PFSK-1 (cell line): ENCODE measurements at regions not wholly inside any gene's neighbourhood (a gene's known extent, or its start where the extent isn't known, plus 50 kb on each side); places are given as distances from the start of the nearest gene placed in this dataset.

ENCODE experiments used
- FOXP2 ChIP-seq: optimal IDR thresholded peaks from 2 replicates; pipeline ENCODE3; 2011; ENCODE audit warnings: borderline replicate concordance, control low read depth, inconsistent platforms; ENCODE audit not compliant: insufficient read depth; ENCODE audit errors: extremely low read length, extremely low read depth
- POLR2AphosphoS5 ChIP-seq: IDR thresholded peaks from 2 replicates; pipeline ENCODE4 v1.6.1; 2012; ENCODE audit warnings: low read depth, mild to moderate bottlenecking, control low read depth, low read length, moderate library complexity
- SIN3A ChIP-seq: IDR thresholded peaks from 2 replicates; pipeline ENCODE4 v1.6.1; 2012; ENCODE audit warnings: mild to moderate bottlenecking, low read length, moderate library complexity, borderline replicate concordance; ENCODE audit not compliant: insufficient read depth
- TAF1 ChIP-seq: IDR thresholded peaks from 2 replicates; pipeline ENCODE4 v1.6.1; 2012; ENCODE audit warnings: low read length, control low read depth, borderline replicate concordance; ENCODE audit not compliant: insufficient read depth
- TF ChIP-seq, protein P1 (sequence below), 2 experiments: IDR thresholded peaks; 2 replicates each; pipeline versions ENCODE4 v1.6.1 to v1.8.0; 2011 to 2012; ENCODE audit warnings: low read depth in 2 of 2, low read length in 2 of 2, control low read depth in 1 of 2, inconsistent platforms in 1 of 2, mild to moderate bottlenecking in 1 of 2, moderate library complexity in 1 of 2; ENCODE audit not compliant: insufficient read depth in 1 of 2

DNA sequence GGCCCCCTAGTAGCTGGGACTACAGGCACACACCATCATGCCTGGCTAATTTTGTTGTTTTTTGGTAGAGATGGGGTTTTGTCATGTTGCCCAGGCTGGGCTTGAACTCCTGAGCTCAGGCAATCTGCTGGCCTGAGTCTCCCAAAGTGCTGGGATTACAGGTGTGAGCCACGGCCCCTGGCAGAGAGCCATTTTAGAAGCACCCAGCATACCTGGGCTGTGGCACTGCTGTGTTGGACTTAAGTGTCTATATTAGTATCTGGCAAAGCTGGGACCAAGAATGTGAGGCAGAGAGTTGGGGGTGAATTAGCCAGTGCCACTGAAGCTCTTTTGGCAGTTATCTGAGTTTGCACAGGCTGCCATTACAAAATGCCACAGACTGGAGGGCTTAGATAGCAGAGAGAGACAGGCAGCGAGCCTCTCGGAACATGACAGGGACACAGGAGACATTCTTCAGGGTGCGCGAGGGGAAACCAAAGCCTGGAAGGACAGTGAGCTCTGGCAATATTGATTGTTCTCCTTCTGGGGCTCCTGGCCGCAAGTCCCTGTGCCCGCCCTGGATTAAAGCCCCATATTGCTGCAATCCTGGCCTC is 87.7 kb upstream of the ALX4 start:
- TF ChIP-seq SIN3A: no peak
- no peak for TF ChIP-seq TAF1
- no peak for TF ChIP-seq FOXP2
- TF ChIP-seq POLR2AphosphoS5: no peak
- TF ChIP-seq, protein P1, sequence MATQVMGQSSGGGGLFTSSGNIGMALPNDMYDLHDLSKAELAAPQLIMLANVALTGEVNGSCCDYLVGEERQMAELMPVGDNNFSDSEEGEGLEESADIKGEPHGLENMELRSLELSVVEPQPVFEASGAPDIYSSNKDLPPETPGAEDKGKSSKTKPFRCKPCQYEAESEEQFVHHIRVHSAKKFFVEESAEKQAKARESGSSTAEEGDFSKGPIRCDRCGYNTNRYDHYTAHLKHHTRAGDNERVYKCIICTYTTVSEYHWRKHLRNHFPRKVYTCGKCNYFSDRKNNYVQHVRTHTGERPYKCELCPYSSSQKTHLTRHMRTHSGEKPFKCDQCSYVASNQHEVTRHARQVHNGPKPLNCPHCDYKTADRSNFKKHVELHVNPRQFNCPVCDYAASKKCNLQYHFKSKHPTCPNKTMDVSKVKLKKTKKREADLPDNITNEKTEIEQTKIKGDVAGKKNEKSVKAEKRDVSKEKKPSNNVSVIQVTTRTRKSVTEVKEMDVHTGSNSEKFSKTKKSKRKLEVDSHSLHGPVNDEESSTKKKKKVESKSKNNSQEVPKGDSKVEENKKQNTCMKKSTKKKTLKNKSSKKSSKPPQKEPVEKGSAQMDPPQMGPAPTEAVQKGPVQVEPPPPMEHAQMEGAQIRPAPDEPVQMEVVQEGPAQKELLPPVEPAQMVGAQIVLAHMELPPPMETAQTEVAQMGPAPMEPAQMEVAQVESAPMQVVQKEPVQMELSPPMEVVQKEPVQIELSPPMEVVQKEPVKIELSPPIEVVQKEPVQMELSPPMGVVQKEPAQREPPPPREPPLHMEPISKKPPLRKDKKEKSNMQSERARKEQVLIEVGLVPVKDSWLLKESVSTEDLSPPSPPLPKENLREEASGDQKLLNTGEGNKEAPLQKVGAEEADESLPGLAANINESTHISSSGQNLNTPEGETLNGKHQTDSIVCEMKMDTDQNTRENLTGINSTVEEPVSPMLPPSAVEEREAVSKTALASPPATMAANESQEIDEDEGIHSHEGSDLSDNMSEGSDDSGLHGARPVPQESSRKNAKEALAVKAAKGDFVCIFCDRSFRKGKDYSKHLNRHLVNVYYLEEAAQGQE (IDR thresholded peaks at IDR 0.05; ENCODE audit: insufficient read depth in 1 of 2, low read depth in 2 of 2, low read length in 2 of 2): no peak

DNA sequence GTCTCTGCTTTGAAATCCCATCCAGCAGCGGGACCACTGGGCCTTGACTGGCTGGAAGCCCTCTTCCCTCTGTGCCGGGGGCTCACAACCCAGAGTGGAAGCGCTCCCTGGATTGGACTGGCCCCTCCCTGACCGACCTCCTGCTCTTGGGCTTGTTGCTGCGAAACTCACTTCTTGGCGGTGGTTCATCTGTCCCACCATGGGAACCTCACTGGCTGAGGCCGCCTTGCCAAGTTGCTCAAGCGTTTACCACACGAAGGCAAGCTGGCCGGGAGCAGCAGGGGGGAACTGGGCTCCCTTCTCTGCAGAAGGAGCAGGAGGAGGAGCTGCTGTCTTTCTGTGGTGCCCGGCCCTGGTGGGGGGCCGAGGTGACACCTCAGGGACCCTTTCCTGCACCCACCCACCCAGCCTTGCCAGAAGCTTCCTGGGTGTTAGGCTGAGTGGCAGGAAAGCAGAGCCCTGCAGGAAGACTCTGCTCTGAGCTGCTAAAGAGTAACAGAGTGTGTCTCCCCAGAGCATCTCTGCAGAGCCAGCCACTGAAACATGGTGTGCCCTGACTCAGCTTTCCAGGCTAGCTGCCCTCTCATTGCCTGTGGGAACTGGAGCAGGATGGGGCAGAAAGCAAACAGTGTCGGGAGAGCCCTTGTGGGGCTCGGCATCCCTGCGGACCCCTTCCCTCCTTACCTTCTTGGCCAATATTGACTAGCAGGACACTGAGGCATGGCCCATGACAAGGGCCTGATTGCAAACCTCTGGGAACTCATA is 88.5 kb upstream of the ALX4 start:
- TF ChIP-seq, protein P1 (IDR thresholded peaks at IDR 0.05; ENCODE audit: insufficient read depth in 1 of 2, low read depth in 2 of 2, low read length in 2 of 2): no peak
- TF ChIP-seq TAF1: no peak
- TF ChIP-seq SIN3A: no peak
- no peak for TF ChIP-seq POLR2AphosphoS5
- no peak for TF ChIP-seq FOXP2

DNA sequence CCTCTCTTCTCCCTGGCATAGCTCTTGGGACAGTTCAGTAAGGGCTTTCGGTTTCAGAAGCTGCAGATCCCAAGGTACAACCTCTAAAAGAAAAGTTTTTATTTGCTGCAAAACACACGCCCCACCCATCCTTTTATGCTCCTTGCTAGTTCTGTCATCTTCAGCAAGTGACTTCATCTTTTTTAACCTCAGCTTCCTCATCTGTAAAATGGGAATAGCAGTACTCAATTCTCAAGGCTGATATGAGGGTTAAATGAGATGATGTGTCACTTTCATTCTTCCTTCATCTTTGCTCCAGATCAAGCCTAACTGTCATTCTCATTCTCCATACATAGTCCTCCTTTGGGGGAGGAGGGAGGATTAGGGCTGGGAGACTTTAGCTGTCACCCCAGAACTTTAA is 90.0 kb upstream of the ALX4 start:
- TF ChIP-seq, protein P1 (IDR thresholded peaks at IDR 0.05; ENCODE audit: insufficient read depth in 1 of 2, low read depth in 2 of 2, low read length in 2 of 2): no peak
- no peak for TF ChIP-seq TAF1
- no peak for TF ChIP-seq FOXP2
- no peak for TF ChIP-seq SIN3A
- TF ChIP-seq POLR2AphosphoS5: no peak

DNA sequence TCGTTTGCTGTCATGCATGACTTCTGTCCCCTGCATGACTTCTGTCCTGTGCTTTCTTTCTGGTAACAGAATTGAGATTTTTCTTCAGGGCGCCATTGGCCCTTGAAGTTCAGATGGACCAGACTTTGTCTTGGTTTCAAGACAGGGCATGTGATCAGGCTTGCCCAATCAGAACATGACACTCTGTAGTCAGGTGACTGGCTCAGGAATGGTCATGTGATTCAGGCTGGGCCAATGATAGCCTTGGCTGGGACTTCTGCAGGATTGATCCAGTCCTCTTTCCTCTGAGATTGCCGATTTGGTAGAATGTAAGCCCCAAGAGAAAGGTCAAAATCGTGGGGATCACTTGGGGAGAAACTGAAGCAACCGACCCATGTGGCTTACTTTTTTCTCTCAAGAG is 90.5 kb upstream of the ALX4 start:
- no peak for TF ChIP-seq FOXP2
- no peak for TF ChIP-seq POLR2AphosphoS5
- TF ChIP-seq SIN3A: no peak
- no peak for TF ChIP-seq TAF1
- TF ChIP-seq, protein P1 (IDR thresholded peaks at IDR 0.05; ENCODE audit: insufficient read depth in 1 of 2, low read depth in 2 of 2, low read length in 2 of 2): no peak
